ENCODE measurements at regions not wholly inside any gene's neighbourhood (a gene's known extent, or its start where the extent isn't known, plus 50 kb on each side); places are given as distances from the start of the nearest gene placed in this dataset.

GRCh38 chr13:107843281-107843680 is 372.1 kb downstream of the LIG4 start:
- Histone ChIP-seq H3K14ac (ENCODE audit: low read length in 2 of 2) (no peak overlapping the region), H2BK120ac (ENCODE audit: low read depth, low read length) (no peak overlapping the region), H3K9me3 (ENCODE audit: control insufficient read depth, low read length) (no peaks in the 10 kb centered on the region), H3K4me1 (ENCODE audit: control insufficient read depth, insufficient read depth, low read depth, low read length) (peaks cover 5% of the 10 kb centered on the region), H2AK5ac (ENCODE audit: low read length, severe bottlenecking) (peak overlapping the region; percentile 16), H3K4me3 (ENCODE audit: insufficient read depth in 1 of 2, low read depth in 1 of 2, low read length in 2 of 2) (no peak overlapping the region), H3K36me3 (ENCODE audit: control insufficient read depth in 1 of 2, insufficient read depth in 2 of 2, low read depth in 1 of 2, low read length in 2 of 2) (no peaks in the 10 kb centered on the region), H4K91ac (ENCODE audit: low read length) (no peak overlapping the region), H2BK12ac (ENCODE audit: low read length in 2 of 2) (no peak overlapping the region), H2BK15ac (ENCODE audit: low read depth, poor library complexity, severe bottlenecking) (no peak overlapping the region), H2AFZ (ENCODE audit: low read depth, low read length) (no peak overlapping the region), H3K4me2 (ENCODE audit: low read length, poor library complexity, severe bottlenecking) (no peak overlapping the region), H4K8ac (ENCODE audit: low read length) (no peak overlapping the region), H3K9ac (ENCODE audit: low read length) (no peak overlapping the region), H2BK5ac (ENCODE audit: low read depth, low read length, poor library complexity, severe bottlenecking) (no peak overlapping the region), H3K18ac (ENCODE audit: low read depth in 1 of 2, low read length in 2 of 2) (no peak overlapping the region), H3K23ac (ENCODE audit: low read length in 2 of 2) (no peak overlapping the region), H3K79me1 (replicated peaks; ENCODE audit: low read length, poor library complexity, severe bottlenecking) (peaks cover 8% of the 10 kb centered on the region), H3K4ac (ENCODE audit: low read depth in 1 of 2, low read length in 2 of 2) (no peak overlapping the region), H3K27ac (ENCODE audit: low read length, poor library complexity, severe bottlenecking) (no peak overlapping the region), H3K27me3 (ENCODE audit: control insufficient read depth in 1 of 2, insufficient read depth in 1 of 2, low read length in 2 of 2) (no peaks in the 10 kb centered on the region)
- 65% methylated on average over 4 of the region's 4 CpGs for WGBS
- no peak for DNase-seq

GRCh38 chr13:107842562-107843180 is 372.7 kb downstream of the LIG4 start:
- 19% methylated on average over 3 of the region's 3 CpGs for WGBS
- Histone ChIP-seq H3K9me3 (ENCODE audit: control insufficient read depth, low read length) (no peaks in the 10 kb centered on the region), H2BK5ac (ENCODE audit: low read depth, low read length, poor library complexity, severe bottlenecking) (no peak overlapping the region), H3K79me1 (replicated peaks; ENCODE audit: low read length, poor library complexity, severe bottlenecking) (peaks cover 11% of the 10 kb centered on the region), H4K8ac (ENCODE audit: low read length) (no peak overlapping the region), H4K91ac (ENCODE audit: low read length) (no peak overlapping the region), H2AK5ac (ENCODE audit: low read length, severe bottlenecking) (no peak overlapping the region), H3K27me3 (ENCODE audit: control insufficient read depth in 1 of 2, insufficient read depth in 1 of 2, low read length in 2 of 2) (no peaks in the 10 kb centered on the region), H2BK120ac (ENCODE audit: low read depth, low read length) (no peak overlapping the region), H2BK12ac (ENCODE audit: low read length in 2 of 2) (no peak overlapping the region), H3K4me3 (ENCODE audit: insufficient read depth in 1 of 2, low read depth in 1 of 2, low read length in 2 of 2) (no peak overlapping the region), H2AFZ (ENCODE audit: low read depth, low read length) (no peak overlapping the region), H3K4me1 (ENCODE audit: control insufficient read depth, insufficient read depth, low read depth, low read length) (peaks cover 5% of the 10 kb centered on the region), H3K9ac (ENCODE audit: low read length) (no peak overlapping the region), H3K27ac (ENCODE audit: low read length, poor library complexity, severe bottlenecking) (peak overlapping the region; percentile 69), H3K36me3 (ENCODE audit: control insufficient read depth in 1 of 2, insufficient read depth in 2 of 2, low read depth in 1 of 2, low read length in 2 of 2) (no peaks in the 10 kb centered on the region), H3K4me2 (ENCODE audit: low read length, poor library complexity, severe bottlenecking) (peak overlapping the region; percentile 18), H3K23ac (ENCODE audit: low read length in 2 of 2) (no peak overlapping the region), H2BK15ac (ENCODE audit: low read depth, poor library complexity, severe bottlenecking) (no peak overlapping the region), H3K14ac (ENCODE audit: low read length in 2 of 2) (no peak overlapping the region), H3K4ac (ENCODE audit: low read depth in 1 of 2, low read length in 2 of 2) (no peak overlapping the region), H3K18ac (ENCODE audit: low read depth in 1 of 2, low read length in 2 of 2) (no peak overlapping the region)
- DNase-seq = peak; percentile 72

- H4K8ac ChIP-seq (ENCODE audit: low read length) = no peak overlapping the region
- H4K91ac ChIP-seq (ENCODE audit: low read length) = no peak overlapping the region
- DNase-seq = no peak
- H3K4ac ChIP-seq (ENCODE audit: low read depth in 1 of 2, low read length in 2 of 2) = no peak overlapping the region
- H3K9ac ChIP-seq (ENCODE audit: low read length) = no peak overlapping the region
- no peak overlapping the region for H3K14ac ChIP-seq (ENCODE audit: low read length in 2 of 2)
- no peak overlapping the region for H2BK5ac ChIP-seq (ENCODE audit: low read depth, low read length, poor library complexity, severe bottlenecking)
- no peak overlapping the region for H3K27ac ChIP-seq (ENCODE audit: low read length, poor library complexity, severe bottlenecking)
- H3K23ac ChIP-seq (ENCODE audit: low read length in 2 of 2) = no peak overlapping the region
- no peaks in the 10 kb centered on the region for H3K36me3 ChIP-seq (ENCODE audit: control insufficient read depth in 1 of 2, insufficient read depth in 2 of 2, low read depth in 1 of 2, low read length in 2 of 2)
- no peaks in the 10 kb centered on the region for H3K27me3 ChIP-seq (ENCODE audit: control insufficient read depth in 1 of 2, insufficient read depth in 1 of 2, low read length in 2 of 2)
- H3K79me1 ChIP-seq (replicated peaks; ENCODE audit: low read length, poor library complexity, severe bottlenecking) = peaks cover 9% of the 10 kb centered on the region
- H3K18ac ChIP-seq (ENCODE audit: low read depth in 1 of 2, low read length in 2 of 2) = no peak overlapping the region
- no peak overlapping the region for H2AFZ ChIP-seq (ENCODE audit: low read depth, low read length)
- H2BK15ac ChIP-seq (ENCODE audit: low read depth, poor library complexity, severe bottlenecking) = no peak overlapping the region
- H3K9me3 ChIP-seq (ENCODE audit: control insufficient read depth, low read length) = no peaks in the 10 kb centered on the region
- no peak overlapping the region for H3K4me3 ChIP-seq (ENCODE audit: insufficient read depth in 1 of 2, low read depth in 1 of 2, low read length in 2 of 2)
- peaks cover 2% of the 10 kb centered on the region for H3K4me1 ChIP-seq (ENCODE audit: control insufficient read depth, insufficient read depth, low read depth, low read length)
- H2BK12ac ChIP-seq (ENCODE audit: low read length in 2 of 2) = no peak overlapping the region
- WGBS = no CpG with 5 or more reads among the region's 3 CpGs
- no peak overlapping the region for H3K4me2 ChIP-seq (ENCODE audit: low read length, poor library complexity, severe bottlenecking)
- H2AK5ac ChIP-seq (ENCODE audit: low read length, severe bottlenecking) = no peak overlapping the region
- no peak overlapping the region for H2BK120ac ChIP-seq (ENCODE audit: low read depth, low read length)
Observed at GRCh38 chr13:107838588-107839161, 376.7 kb downstream of the LIG4 start.

DNA sequence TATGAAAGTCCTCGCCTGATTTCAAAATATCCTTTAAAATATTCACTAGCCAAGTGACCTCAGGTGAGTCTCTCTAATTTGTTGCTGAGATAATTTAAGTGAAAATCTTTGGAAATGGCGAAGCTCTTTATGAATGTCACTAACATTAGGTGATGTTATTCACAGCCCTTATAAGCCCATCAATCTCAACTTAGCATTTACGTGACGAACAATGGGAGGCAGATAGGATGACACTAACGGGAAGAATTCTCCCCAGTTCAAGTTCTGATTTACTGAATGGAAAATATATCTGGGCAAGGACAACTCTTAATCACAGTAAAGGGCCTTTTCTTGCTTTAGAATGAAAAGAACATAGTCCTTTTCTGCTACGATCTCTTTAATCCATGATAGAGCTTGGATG is 378.7 kb downstream of the LIG4 start:
- no peak overlapping the region for H2BK15ac ChIP-seq (ENCODE audit: low read depth, poor library complexity, severe bottlenecking)
- no peaks in the 10 kb centered on the region for H3K9me3 ChIP-seq (ENCODE audit: control insufficient read depth, low read length)
- no peak overlapping the region for H3K9ac ChIP-seq (ENCODE audit: low read length)
- H3K27ac ChIP-seq (ENCODE audit: low read length, poor library complexity, severe bottlenecking) = no peak overlapping the region
- DNase-seq = no peak
- H2AK5ac ChIP-seq (ENCODE audit: low read length, severe bottlenecking) = no peak overlapping the region
- WGBS = 81% methylated on average over 5 of the region's 6 CpGs
- no peak overlapping the region for H2BK12ac ChIP-seq (ENCODE audit: low read length in 2 of 2)
- no peak overlapping the region for H3K14ac ChIP-seq (ENCODE audit: low read length in 2 of 2)
- H3K4me2 ChIP-seq (ENCODE audit: low read length, poor library complexity, severe bottlenecking) = no peak overlapping the region
- H2BK5ac ChIP-seq (ENCODE audit: low read depth, low read length, poor library complexity, severe bottlenecking) = no peak overlapping the region
- no peaks in the 10 kb centered on the region for H3K27me3 ChIP-seq (ENCODE audit: control insufficient read depth in 1 of 2, insufficient read depth in 1 of 2, low read length in 2 of 2)
- H2BK120ac ChIP-seq (ENCODE audit: low read depth, low read length) = no peak overlapping the region
- H3K4ac ChIP-seq (ENCODE audit: low read depth in 1 of 2, low read length in 2 of 2) = no peak overlapping the region
- H3K18ac ChIP-seq (ENCODE audit: low read depth in 1 of 2, low read length in 2 of 2) = no peak overlapping the region
- peaks cover 2% of the 10 kb centered on the region for H3K4me1 ChIP-seq (ENCODE audit: control insufficient read depth, insufficient read depth, low read depth, low read length)
- H3K36me3 ChIP-seq (ENCODE audit: control insufficient read depth in 1 of 2, insufficient read depth in 2 of 2, low read depth in 1 of 2, low read length in 2 of 2) = no peaks in the 10 kb centered on the region
- H4K91ac ChIP-seq (ENCODE audit: low read length) = no peak overlapping the region
- H3K23ac ChIP-seq (ENCODE audit: low read length in 2 of 2) = no peak overlapping the region
- H3K4me3 ChIP-seq (ENCODE audit: insufficient read depth in 1 of 2, low read depth in 1 of 2, low read length in 2 of 2) = no peak overlapping the region
- H2AFZ ChIP-seq (ENCODE audit: low read depth, low read length) = no peak overlapping the region
- H3K79me1 ChIP-seq (replicated peaks; ENCODE audit: low read length, poor library complexity, severe bottlenecking) = peaks cover 12% of the 10 kb centered on the region
- H4K8ac ChIP-seq (ENCODE audit: low read length) = no peak overlapping the region

Data from mesenchymal stem cell (in vitro differentiated cells and primary cell).